Cardiac septum (tissue), 1 donor: ENCODE measurements at regions not wholly inside any gene's neighbourhood (a gene's known extent, or its start where the extent isn't known, plus 50 kb on each side); places are given as distances from the start of the nearest gene placed in this dataset.

ENCODE experiments used
- DNase-seq: peaks from one replicate; pipeline ENCODE4 v3.0.0-alpha.2; 2020; ENCODE audit warnings: low spot score
- intact Hi-C: fragments of 100-400 bp; cut with DNase I; formaldehyde crosslinking; loops from one replicate; pipeline ENCODE4 v1.14.0; 2022
- donor health status: DM: no; HTN: no; CAD: no.

DNA sequence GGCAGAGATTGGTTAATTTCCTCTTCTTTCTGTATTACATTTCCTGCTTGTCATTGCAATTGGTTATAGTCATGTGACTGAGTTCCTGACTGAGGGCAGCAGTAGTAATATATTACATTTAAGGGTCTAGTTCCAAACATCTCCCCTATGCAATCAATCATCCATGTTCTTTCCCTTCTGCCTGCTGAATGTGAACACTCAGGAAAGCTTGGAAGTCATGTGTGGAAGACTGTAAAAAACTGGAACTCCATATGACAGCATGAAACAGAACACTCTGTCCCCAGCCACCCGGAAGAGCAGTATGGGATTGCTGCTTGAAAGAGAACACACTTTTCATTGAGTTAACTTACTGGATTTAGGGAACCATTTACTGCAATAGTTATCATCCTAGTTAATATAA is 459.7 kb upstream of the SEMA3A start:
- no peak for DNase-seq
- intact Hi-C loops: no loop called here

DNA sequence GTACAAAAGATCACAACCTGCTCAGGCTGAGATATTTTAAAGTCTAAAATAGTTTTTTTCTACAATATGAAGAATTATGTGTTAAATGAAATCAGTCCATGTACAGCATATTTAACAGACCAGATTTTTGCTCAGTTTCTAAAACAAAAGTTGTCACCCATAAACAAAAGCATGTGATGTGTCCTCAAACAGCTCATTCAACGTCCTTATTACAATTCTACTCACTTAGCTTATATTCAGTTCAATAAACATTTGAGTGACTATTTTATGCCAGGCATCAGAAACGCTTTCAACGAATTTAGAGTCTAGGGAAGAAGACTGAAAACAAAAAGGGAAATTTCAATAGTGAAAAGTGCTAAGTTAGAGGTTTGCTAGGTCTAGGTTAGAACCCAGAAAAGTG is 457.3 kb upstream of the SEMA3A start:
- intact Hi-C loops: no loop called here
- no peak for DNase-seq

DNA sequence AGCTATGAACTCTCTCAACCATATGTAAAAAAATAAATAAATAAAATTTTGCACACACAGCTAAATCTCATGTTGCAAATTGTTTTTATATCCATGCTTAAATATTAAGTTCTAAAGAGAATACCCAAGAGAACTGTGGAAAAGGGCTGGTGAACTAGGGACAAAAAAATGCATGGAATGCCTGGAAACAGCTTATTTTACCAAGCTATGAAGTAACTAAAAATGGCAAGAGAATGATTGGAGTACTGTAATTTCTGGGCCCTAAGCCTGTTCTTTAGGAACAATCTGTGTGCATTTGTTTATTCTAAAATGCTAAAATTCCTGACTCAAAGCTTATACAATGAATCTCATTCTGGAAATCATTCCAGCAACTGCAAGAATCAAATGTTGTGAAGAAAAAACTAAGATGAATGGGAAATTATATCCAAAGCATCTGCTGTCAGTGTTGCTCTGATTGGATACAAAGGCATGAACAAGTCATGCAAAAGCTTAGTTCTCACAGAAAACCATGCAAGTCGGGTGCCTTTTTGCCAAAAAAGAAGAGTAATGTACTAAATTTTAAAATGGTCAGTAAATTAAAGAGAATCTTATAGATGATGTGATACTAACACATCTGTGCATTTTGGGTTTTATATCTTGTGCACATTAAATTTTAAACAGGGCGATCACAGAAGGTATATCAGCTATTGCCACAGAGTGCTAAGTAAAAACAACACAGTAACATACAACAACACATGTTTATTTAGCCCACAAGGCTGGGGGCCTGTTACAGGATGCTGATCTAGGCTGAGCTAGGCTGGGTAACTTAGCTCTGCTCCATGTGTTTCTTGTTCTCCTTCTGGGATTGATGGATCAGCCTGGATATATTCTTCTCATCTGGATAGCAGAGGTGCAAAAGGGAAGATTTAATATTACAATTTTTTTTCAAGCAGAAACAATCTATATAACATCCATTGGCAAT is 453.5 kb upstream of the SEMA3A start:
- intact Hi-C loops: no loop called here
- no peak for DNase-seq

DNA sequence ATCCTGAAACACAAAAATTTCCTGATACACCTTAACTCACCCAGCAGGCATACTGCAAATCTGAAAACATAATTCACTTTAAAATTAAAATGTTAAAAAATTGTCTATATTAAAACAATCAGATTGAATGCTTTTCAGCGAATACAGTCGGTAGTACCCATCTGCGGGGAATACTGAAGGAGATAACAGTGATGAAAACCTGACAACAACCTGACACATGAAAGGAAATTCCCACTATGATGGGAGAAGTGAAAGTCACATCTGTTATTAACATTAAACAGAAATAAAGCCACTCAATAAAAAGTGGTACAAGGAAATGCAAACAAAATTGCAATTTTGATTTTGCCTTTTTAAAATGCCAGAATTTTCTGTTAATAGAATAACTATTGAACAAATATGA is 448.0 kb upstream of the SEMA3A start:
- no peak for DNase-seq
- intact Hi-C loops: no loop called here

DNA sequence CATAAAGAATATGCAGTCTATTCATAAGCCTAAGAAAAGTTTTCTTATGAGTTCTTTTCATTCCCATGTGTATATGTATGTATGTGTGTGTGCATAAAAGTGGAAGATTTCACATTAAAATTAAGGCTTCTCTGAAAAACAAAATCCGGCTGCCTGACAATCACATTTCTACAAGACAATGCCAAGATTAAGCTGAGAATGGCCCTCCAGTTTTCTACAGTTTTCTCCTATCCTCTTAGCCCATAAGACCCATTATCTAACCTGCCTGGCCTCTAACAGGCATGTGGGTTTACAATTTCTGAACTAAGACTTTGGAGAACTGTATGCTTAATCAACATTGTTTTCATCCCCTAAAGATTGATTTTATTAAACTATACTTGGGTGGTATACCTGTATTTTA is 446.0 kb upstream of the SEMA3A start:
- DNase-seq: no peak
- intact Hi-C loops: no loop called here

DNA sequence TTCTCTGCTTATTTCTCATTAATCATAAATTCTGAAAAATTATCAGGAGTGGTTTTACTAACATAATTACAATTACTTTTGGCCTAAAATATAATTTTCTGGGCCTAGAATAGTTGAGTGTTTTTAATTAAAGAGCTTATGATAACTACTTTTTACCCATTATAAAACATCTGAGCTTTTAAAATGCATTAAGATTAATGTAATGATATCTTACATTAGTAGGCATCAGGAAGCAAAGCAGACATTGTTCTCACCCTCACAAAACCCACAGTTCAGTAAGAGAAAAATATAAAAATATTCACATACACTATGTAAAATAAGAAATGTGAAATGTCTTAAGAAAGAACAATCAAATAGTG is 443.7 kb upstream of the SEMA3A start:
- DNase-seq: no peak
- intact Hi-C loops: no loop called here

DNA sequence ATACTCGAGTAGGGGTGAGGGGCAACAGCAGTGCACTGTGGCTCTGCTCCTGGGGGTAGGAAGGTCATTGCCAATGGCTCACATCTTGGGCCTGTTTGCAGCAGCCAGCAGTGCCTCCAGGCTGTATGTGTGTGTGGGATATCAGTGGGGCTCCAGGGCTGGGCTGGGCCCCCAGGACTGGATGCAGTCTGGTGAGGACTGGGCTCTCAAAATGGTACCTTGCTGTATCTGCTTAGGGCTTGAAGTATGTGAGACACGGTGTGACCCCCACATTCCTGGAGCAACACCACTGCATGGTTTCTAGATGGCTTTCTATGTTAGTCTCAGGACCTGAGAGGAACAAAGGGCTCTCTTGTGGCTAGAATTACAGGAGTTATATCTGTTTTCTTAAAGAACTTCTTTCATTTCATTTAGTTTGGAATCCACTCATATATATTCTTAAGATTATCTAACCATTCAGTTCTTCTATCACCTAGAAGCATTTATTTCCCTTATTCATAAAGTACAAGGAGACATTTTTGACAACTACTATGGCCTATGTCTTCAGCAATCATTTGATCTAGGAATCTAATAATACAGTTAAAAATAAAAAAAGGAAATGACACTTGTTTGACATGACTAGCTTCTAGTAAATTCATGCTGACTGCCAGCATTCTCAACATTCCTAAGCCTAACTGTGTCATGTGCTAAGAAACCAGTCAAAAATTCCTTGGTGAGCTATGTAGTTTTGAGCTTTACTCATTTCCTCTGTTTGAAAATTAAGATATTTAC is 443.2 kb upstream of the SEMA3A start:
- DNase-seq: no peak
- intact Hi-C loops: no loop called here

DNA sequence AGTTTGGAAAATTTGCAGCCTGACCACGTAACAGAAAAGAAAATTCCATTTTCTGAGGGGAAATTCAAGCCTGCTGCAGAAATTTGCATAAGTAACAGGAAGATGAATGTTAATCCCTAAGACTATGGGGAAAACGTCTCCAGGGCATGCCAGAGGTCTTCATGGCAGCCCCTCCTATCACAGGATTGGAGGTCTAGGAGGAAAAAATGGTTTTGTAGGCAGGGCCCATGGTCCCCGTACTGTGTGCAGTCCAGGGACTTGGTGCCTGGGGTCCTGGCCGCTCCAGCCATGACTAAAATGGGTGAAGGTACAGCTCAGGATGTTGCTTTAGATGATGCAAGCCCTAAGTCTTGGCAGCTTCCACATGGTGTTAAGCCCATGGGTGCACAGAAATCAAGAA is 437.3 kb upstream of the SEMA3A start:
- intact Hi-C loops: no loop called here
- DNase-seq: no peak

DNA sequence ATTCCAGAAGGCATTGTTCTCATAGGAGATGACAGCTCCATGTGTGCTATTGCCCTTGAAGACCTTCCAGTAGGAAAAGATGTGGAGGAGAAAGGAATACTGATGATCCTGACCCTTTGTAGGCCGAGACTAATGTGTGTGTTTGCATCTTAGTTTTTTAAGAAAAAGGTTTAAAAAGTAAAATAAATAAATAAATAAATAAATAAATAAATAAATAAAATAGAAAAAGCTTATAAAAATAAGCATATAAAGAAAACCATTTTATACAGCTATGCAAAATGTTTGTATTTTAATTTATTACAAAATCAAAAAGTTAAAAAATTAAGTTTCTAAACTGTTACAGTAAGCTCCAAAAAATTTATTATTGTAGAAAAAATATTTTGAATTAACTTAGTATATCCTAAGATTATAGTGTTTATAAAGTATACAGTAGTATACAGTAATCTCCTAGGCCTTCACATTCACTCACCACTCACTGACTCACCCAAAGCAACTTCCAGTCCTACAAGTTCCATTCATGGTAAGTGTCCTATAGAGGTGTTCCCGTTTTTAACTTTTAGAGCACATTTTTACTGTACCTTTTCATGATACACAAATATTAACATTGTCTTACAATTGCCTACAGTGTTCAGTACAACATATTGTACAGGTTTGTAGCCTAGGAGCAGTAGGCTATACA is 435.2 kb upstream of the SEMA3A start:
- intact Hi-C loops: no loop called here
- DNase-seq: no peak

DNA sequence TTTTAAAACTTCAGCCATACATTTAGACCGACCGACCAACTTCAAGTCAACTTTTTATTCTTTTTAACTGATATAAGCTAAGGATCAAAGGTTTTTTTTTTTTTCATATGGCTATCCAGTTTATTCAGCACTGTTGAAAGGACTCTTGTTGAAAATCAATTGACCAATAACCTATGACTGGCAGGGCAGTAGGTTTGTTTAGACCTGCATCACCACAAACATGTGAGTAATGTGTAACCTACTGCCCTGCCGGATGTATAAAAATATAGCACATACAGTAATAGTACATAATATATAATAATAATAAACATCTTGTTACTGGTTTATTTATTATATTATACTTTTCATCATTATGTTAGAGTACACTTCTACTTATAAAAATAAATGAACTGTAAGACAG is 434.6 kb upstream of the SEMA3A start:
- intact Hi-C loops: no loop called here
- DNase-seq: no peak

DNA sequence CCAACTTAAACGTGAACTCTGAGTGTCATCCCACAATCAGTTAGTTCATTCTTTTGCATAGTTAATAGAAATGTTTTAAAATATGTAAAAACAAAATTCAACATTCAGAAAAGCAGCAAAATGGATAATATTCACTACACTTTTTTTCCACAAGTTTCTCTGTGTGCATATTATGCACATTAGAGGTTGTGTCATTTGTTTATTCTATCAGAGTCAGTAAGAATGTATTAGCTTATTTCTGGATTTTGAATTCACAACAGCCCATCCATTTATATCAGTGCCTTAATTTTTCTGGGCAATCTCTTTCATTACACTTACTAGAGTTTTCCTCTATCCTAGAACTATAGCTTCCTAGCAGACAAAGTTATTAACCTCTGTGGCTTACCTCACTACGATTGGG is 432.7 kb upstream of the SEMA3A start:
- no peak for DNase-seq
- intact Hi-C loops: no loop called here

DNA sequence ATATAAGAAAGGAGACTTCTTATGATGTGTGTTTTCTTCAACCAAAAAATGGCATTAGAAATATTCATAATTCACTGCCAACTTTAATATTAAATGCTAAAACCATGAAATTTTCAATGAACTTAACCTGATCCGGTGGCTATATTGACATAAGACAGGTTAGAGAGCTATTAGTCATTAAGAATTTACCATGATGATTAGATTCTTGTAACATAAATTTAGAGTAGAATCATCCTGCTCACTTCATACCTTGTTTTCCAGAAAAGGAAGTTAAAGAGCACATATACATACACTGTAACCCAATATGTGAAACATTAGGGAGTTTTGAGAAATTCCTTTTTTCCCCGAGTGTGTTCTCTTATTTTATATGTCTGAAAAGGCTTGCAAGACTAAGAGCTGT is 430.3 kb upstream of the SEMA3A start:
- intact Hi-C loops: no loop called here
- DNase-seq: no peak

DNA sequence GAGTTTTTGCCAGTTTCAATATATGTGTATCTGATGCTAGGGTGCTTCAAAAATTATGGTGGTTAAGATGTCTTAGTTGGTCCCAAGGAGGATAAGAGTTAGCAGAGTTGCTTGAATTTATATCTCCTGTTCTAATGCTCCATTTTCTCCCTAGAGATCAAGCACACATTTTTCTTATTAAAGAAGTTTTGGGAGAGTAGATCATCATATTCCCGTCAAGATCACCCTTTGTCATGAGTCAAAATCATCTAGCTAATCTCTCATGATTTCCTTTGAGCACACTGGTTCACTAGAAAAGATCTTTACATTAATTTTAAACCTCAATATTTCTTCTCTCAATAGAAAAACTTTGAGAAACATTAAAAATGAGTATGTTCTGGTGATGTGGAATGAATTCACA is 429.9 kb upstream of the SEMA3A start:
- intact Hi-C loops: no loop called here
- DNase-seq: no peak

DNA sequence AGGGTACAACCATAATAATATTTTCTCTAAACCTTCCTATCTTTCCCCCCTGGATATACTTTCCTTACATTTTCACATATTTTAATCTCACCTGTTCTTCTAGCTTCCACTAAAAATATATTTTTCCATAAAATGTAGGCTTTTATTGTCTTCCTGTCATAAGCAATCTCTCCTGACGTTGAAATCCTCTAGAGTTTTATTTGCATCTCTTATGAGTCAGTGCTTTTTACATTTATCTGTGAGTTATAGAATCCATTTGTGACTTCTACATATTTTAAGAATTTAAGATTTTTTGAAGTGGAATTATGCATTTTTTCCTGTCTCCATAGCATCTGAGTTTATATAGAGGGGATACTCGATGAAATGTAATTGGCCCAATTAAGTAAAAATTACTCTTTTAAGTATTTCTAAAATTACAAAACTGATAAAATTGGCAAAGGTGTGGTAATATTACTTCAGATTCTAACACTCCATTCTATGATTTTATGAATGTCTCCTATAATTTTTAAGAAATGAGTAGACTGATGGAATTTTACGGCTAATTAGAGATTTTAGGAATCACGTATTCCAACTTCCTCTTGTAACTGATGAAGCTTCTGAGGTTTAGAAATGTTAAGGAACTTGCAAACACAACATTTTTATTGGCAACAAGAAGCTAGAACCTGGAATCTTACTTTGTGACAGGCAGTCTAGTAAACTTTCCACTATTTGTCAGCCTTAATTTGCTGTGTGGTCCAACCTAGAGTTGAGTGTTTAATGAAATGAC is 422.9 kb upstream of the SEMA3A start:
- intact Hi-C loops: no loop called here
- no peak for DNase-seq

DNA sequence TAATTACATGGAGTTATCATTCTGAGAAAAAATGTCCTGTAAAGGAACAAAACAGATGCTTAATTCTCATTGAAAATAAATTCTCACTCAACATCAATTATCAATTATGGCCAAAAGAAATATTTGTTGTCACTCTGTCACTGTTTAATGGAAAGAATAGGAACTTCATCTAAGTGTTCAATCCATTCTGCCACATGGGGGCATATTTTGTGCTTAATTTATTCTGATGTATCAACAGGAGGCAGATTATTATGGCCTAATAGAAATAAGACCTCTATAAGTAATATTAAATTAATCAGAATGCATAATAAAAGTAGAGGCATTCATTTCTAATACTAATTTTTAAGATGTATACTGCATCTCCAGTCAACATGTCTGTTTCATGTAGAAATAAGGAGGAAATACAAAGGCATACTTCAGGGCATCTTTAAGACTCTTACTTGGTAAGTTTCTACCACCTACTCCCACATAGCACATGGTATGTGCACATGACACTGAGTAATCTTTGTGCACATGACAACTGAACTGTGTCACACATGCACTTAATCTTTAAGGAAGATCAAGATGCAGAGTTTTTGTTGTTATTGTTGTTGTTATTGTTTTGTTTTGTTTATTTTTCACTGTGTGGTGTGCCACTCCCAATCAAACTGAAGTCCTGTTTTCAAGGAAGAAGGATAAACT is 420.4 kb upstream of the SEMA3A start:
- intact Hi-C loops: no loop called here
- no peak for DNase-seq

DNA sequence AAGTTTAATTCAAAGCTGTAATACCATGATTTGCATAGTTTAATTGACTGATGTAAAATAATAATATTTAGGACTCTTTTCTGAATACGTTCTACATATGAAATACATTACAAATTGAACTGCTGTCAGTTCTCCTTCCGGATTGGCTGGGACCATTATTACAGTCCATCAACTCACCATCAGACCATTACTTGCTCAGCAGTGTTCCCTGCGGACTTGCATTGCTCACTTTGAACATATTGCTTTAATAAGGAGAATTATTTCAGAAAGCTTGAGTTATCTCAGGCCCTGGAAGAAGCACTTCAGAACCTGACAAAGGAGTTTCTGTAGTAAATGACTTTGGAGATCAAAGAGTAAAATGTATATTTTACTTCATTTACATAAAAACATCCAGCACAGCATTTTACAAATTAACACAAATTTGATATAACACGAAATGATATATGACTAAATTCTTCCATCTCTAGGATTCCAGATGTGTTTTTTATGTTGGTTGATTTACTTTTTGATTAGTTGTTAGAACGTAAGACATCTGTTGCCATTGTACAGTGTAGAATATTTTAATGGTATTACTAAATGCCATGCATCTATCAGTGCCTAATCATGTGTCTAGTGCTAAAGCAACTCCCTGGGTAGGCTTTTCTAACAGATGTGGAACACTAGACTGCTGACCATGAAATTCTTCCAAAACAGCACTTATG is 418.5 kb upstream of the SEMA3A start:
- DNase-seq: no peak

DNA sequence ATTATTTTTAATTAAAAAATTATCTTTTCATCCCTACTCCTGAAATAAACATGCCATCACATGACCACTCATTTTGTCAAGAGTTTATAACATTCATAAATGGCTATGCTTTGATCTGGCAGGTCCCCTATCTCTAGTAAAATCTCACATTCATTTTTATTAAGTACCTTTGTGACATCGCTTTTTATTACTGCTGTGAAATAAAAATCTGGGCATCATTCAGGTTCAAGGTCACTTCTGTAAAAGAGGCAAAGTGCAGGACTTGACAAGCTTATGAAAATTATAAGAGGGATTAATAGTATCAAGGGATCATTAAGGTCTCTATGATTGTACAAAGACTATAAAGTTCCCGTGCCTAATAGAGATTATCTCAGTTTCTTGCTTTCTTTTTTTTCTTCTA is 416.8 kb upstream of the SEMA3A start:
- no peak for DNase-seq
- intact Hi-C loops: no loop called here

More for the DNA sequence above, 418.5 kb upstream of the SEMA3A start:
- intact Hi-C loops: no loop called here

DNA sequence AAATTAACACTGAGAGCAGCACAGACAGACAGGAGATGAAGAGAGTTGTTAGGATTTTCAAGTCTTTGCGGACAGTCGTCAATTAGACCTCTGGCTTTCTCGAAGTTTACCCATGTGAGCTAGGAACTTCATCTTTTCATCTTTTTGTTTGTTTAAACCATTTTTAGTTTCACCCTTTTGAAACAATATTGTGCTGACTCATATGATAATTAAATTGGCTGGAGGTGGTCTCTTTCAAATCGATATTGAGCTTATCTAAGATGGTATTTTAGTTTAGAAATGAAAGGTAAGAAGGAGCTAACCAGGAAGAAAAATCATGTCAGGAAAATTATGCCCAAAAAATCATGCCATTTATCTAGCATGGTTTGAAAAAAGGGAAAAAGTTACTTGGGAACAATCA is 415.8 kb upstream of the SEMA3A start:
- no peak for DNase-seq
- intact Hi-C loops: no loop called here

DNA sequence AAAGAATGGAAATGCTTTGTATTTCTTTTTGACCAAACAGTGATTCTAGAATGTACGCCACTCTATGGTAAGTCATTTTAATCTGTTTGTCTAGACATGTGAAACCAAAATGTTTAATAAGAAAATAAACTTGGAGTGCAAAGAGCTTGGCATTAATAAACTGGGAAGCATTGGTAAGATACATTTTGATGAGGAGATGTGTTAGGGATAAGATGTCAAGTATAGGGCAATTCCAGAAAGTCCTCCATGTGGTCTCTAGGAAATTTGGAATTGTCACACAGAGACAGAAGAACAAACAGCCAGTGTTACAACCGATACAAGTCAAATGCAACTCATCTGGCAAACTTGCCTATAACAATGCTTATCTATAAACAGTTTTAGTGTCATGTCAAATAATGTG is 410.7 kb upstream of the SEMA3A start:
- intact Hi-C loops: no loop called here

More for the DNA sequence above, 410.7 kb upstream of the SEMA3A start:
- DNase-seq: no peak
